GM19324 (cell line): ENCODE measurements at regions not wholly inside any gene's neighbourhood (a gene's known extent, or its start where the extent isn't known, plus 50 kb on each side); places are given as distances from the start of the nearest gene placed in this dataset.
"Not testable (repeated sequence)": the region's sequence is repeated elsewhere in the genome, so short reads cannot be mapped to it uniquely, and the experiment has no call there.

Source experiments
- ATAC-seq: cut with Tn5 transposase; IDR thresholded peaks from one replicate; pipeline ENCODE4 v1.9.1; 2021; ENCODE audit warnings: mild to moderate bottlenecking, moderate library complexity; ENCODE audit not compliant: unreplicated experiment, low FRiP score

DNA sequence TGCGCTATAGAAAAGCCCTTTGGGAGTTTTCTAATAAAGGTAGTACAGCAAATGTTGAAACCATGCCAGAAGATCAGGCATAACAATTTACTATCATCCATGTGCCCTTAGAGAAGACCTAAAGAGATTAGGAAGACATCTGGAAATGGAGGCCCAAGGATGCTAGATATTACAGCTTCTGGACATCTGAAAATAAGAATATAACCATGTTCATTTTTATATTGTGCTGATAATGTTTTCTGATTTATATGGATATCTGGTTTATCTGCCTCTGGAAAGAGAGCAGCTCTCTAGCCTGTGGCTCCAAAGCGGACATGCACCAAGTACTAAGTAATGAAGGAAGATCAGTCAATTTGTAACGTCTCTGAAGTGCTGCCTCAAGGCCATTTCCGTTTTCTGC is 478.0 kb upstream of the DDX18 start:
- ATAC-seq: no peak

DNA sequence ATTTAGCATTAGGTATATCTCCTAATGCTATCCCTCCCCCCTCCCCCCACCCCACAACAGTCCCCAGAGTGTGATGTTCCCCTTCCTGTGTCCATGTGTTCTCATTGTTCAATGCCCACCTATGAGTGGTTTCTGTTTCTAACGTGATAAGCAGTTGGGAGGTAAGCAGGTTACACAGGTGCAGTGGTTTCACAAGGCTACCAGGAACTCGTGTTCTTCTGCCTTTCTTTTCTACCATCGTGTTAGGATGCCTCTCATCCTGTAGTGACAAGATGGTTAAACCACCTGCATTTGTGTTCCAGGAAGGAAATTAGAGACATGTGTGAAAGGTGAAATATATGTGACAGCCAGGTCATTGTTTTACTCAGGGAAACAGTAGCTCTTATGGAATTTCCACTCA is 476.5 kb upstream of the DDX18 start:
- ATAC-seq: not testable (repeated sequence)

- ATAC-seq: no peak
These were observed 474.5 kb upstream of the DDX18 start for GRCh38 chr2:117339980-117340379.

GRCh38 chr2:117341690-117342089 is 472.8 kb upstream of the DDX18 start:
- ATAC-seq: no peak

- no peak for ATAC-seq
These were observed 472.1 kb upstream of the DDX18 start for GRCh38 chr2:117342415-117342814.

DNA sequence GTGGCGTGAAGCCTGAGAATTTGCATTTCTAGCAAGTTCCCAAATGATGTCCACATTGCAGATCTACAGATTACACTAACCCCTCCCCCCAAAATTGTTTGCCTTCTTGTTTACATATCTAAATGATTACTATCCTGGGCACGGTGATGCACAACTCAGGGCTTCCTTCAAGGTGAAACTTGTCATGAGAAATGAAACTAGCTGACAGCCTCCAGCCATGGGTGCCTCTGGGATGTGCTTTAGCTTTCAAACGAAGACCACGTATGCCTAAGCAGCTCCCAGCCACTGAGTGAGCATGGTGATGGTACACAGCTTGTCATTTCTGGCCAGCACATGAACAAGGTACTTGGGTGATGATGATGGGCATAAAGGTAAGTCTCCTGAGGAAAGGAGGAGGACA is 464.8 kb upstream of the DDX18 start:
- ATAC-seq: no peak

- no peak for ATAC-seq
These were observed 463.1 kb upstream of the DDX18 start for GRCh38 chr2:117351396-117351795.

DNA sequence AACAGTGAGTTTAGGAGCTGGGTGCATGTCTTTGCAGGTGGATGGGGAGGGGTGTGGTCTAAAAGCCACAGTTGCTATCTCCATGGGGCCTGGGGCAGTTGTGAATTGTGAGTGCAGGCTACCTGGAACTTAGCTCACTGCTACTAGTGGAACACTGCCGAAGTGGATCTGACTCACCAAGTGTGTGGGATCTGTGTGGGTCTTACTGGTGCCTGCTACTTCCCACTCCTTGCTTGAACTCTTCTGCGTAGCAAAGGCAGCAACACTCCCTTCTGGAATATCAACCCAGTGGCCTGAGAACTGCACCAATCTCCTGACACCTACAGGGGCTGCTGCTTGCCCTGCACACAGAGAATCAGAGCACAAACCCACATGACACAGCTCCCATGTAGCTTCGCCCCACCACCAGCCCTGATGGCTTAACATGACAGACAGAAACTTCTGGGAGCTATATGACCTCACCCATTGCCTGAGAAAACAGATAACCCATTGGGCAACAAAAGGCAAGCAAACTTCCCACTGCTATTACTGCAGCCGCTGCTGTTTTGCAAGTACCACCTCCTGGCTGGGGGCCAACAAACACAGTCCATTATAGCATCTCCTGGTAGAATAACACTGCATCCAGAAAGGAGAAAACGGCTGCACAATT is 455.1 kb upstream of the DDX18 start:
- ATAC-seq: no peak

GRCh38 chr2:117360586-117360985 is 453.9 kb upstream of the DDX18 start:
- no peak for ATAC-seq

DNA sequence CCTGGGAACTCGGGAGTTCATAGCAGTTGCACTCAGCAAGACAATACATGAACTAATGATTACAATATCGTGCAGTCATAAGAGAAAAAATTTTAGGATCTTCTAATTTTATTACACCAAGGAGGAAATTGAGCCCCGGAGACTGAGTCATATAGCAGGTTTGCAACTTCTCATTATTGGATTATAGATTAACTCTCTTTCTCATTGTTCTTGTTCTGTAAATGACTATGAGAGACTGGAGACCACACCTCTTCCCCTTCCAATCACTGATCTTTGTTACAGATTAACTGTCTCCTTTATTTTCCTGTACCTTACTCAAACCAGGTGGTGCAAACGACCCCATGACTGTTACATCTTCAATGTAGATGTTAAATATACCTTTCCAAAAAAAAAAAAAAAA is 435.8 kb upstream of the DDX18 start:
- ATAC-seq: no peak

DNA sequence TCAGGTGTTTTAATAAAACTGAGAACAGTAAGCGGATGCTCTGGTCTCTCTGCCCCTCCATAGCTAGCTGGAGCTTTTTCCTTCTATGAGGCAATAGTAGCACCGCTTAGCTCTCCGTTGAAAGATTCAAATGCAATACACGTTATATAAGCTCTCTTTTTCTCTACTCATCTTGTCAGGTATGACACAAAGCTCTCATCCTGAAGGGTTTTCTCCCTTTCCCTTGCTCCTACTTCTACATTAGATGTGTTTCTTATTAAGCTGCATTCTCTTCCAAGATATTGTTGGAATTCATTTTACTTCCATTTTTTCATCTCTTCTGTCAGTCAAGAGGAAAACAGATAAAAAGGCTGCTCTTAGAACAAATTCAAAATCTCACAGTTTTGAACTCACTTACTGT is 434.6 kb upstream of the DDX18 start:
- ATAC-seq: no peak

GRCh38 chr2:117383997-117384396 is 430.5 kb upstream of the DDX18 start:
- ATAC-seq: not testable (repeated sequence)

DNA sequence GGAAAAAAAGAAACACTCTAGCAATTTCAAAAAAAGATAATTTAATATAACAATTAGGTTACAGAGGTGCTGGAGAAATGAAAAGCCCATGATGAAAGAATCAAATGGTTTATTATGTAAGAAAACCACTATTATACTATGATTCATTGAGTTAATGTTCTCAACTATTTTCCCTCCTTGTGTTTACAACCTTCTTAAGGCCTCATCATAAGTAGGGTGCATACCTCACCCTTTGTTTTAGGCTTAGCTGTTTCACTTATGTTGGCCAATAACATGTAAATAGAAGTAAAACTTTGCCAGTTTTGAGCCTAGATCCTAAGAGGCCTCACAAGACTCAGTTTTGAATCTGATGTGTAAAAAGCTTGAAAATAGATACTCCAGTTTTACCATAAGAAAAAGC is 418.3 kb upstream of the DDX18 start:
- ATAC-seq: no peak

DNA sequence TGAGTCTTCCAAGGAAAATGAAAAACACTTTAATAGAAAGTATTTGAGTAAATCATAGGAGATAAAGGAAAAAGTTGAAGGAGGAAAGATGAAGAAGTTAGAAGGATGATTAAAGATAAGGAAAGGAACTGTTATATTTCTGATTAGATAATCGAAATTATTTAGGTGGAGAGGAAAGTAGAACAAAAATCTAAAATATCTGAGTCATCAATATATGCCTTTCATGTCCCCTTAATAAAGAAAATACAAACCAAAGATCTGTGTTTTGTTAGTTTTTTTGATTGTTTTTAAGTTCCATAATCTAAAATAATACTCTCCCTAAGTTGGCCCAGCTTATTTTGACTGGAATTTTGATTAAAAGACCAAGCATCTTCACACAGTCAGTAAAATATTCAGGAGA is 412.9 kb upstream of the DDX18 start:
- no peak for ATAC-seq

DNA sequence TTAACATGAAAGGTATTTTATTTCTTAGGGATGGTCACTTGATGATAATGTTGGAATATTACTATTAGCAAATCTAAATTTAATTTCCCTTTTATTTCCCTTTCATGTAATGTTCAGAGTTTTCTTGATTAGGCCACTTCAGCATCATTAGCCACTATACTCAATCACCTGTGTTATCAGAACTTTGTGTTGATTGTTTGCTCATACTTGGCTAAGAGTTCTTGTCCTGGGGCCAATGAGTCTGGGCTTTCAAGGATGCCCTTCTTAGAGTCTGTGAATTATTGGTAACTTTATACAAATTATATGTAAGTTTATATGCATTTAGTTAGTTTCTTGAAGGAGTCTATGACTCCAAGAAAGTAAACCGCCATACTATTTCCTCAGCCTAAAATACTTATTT is 408.0 kb upstream of the DDX18 start:
- no peak for ATAC-seq

DNA sequence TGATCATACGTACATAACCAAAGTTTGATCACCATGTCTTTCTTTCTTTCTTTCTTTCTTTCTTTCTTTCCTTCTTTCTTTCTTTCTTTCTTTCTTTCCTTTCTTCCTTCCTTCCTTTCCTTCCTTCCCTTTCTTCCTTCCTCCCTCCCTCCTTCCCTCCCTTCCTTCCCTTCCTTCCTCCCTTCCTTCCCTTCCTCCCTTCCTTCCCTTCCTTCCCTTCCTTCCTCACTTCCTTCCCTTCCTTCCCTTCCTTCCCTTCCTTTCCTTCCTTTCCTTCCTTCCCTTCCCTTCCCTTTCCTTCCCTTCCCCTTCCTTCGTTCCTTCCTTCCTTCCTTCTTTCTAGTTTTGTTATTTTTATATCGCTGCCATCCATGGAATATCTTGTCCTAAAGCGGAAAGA is 406.7 kb upstream of the DDX18 start:
- no peak for ATAC-seq

DNA sequence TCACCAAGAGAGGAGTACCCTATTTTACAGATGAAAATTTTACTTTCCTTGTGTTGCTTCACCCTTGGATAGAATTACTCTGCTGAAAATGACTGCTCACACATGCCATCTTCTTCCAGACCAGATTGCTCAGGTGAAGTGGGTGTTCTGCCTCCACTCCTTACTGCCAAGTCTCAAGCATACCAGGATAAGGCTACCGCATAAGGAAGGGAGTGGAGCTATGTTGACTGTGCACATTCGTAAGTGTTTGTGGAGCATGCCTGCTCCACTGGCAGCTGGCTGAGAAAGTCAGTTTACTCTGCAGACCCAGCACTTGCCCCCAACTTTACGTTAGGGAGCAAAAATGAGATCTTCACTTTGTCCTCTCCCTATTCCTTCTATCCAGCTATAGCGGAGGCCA is 405.0 kb upstream of the DDX18 start:
- ATAC-seq: no peak

DNA sequence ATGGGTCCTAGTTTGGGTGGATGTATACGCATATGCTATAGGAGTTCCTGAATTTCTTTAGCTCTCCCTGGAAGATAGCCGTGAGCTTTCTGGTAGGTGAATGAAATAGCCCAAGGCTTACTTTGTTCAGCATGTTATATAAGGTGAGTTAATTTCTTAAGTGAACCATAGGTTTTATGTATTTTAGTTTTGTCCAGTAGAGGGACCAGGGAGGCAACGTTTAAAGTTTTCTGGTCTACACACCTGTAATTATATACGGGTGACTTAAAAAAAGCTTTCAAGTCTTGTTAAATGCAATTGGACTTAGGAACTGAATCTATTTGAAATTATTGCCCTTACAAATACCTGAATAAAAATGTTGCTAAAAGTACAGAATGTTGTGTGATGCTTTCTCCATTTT is 402.5 kb upstream of the DDX18 start:
- ATAC-seq: no peak

GRCh38 chr2:117432746-117433145 is 381.7 kb upstream of the DDX18 start:
- no peak for ATAC-seq

DNA sequence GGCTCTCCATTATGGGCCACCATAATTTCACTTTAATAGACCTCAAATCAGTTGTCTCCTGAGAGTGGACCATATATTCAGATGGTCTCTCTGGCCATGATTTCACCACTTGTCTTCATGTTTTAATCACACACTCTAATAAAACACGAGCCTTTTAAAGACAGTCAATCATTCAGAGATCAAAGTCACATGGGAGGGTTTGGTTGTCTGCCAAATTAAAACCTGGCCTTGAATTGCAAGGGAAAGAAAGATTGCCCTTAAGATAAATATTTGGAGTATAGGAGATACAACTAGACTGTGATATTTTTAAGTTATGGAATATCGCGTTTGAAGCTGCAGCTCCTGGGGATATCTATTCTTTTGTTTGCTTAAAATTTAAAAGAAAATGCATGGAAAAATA is 377.8 kb upstream of the DDX18 start:
- ATAC-seq: no peak

GRCh38 chr2:117470311-117471095 is 344.0 kb upstream of the DDX18 start:
- no peak for ATAC-seq

DNA sequence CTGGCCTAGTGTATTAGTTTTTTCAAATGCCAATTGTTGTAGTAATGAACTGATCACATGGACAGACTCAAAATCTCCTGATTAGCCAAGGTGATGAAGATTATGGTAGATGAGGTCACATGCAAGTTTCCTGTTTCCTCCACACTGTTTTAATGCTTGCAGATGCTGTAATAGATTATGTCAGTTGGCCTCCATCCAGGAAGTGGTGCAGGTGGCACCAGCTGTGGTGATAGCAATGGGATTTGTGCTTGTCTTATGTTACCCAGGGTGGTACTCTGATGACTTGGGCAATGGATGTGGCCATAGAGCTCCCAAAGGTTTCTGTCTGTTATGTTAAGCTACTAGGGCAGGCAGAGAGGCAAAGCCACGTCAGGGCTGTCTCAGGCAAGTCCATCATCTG is 332.9 kb upstream of the DDX18 start:
- no peak for ATAC-seq
